T-helper 17 cell (primary cell): ENCODE measurements at regions not wholly inside any gene's neighbourhood (a gene's known extent, or its start where the extent isn't known, plus 50 kb on each side); places are given as distances from the start of the nearest gene placed in this dataset.

Experiments used
- ATAC-seq: fragments of 150-1000 bp; cut with Tn5 transposase; 2 replicates; pipeline ENCODE4 v1.10.0; 2021; ENCODE audit warnings: mild to moderate bottlenecking, moderate library complexity
- DNase-seq, 3 donors: peaks; one replicate each; pipeline versions ENCODE4 v3.0.0 to v3.0.0-alpha.2; 2020 to 2021
- H3K9me3 ChIP-seq: one replicate; pipeline ENCODE4 v1.7.0; 2013; ENCODE audit warnings: low read length, mild to moderate bottlenecking; ENCODE audit not compliant: control insufficient read depth, poor library complexity, severe bottlenecking
- H3K27ac Mint-ChIP-seq: one replicate; pipeline ENCODE4 v1.8.0; 2022; ENCODE audit warnings: mild to moderate bottlenecking, moderate library complexity, mixed read lengths
- H3K27me3 Mint-ChIP-seq: one replicate; pipeline ENCODE4 v1.8.0; 2022; ENCODE audit warnings: mixed read lengths
- H3K36me3 Mint-ChIP-seq: one replicate; pipeline ENCODE4 v1.8.0; 2022; ENCODE audit warnings: low read depth, mixed read lengths
- H3K4me1 Mint-ChIP-seq: one replicate; pipeline ENCODE4 v1.8.0; 2022; ENCODE audit warnings: mild to moderate bottlenecking, mixed read lengths
- H3K4me3 Mint-ChIP-seq: one replicate; pipeline ENCODE4 v1.8.0; 2022; ENCODE audit warnings: mild to moderate bottlenecking, moderate library complexity, mixed read lengths

GRCh38 chr9:87255431-87256155, 242.1 kb upstream of the DAPK1 start:
- no peak overlapping the region for H3K27ac Mint-ChIP-seq
- DNase-seq: no peak

DNA sequence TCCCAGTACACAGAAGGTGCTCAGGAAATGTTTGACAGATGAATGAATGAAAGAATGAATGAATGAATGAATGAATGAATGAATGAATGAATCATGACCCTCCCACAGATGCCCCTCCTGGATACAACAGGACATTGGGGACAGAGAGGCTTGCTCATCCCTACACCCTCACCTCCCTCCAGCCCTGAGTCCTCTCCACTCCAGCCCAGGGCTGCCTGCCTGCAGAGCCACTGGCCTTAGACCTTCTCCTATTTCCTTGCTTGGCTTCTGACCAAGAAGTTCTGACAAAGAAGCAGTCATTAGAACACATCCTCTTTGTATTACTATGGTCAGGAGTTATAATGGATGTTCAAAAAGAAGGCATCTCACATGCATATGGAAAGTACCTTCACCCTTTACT, 240.7 kb upstream of the DAPK1 start:
- Mint-ChIP-seq H3K27me3 (peaks cover 13% of the 10 kb centered on the region), H3K27ac (no peak overlapping the region), H3K4me1 (no peaks in the 10 kb centered on the region), H3K36me3 (no peaks in the 10 kb centered on the region), H3K4me3 (no peak overlapping the region)
- ATAC-seq: no peak
- H3K9me3 ChIP-seq: no peaks in the 10 kb centered on the region
- DNase-seq: no peak

More at GRCh38 chr9:87255431-87256155, 242.1 kb upstream of the DAPK1 start:
- H3K4me3 Mint-ChIP-seq: no peak overlapping the region
- no peaks in the 10 kb centered on the region for H3K9me3 ChIP-seq
- peaks cover 13% of the 10 kb centered on the region for H3K27me3 Mint-ChIP-seq
- no peaks in the 10 kb centered on the region for H3K4me1 Mint-ChIP-seq
- no peak for ATAC-seq
- H3K36me3 Mint-ChIP-seq: no peaks in the 10 kb centered on the region

- Mint-ChIP-seq H3K27me3 (peaks cover 8% of the 10 kb centered on the region), H3K4me1 (no peaks in the 10 kb centered on the region), H3K27ac (no peak overlapping the region), H3K4me3 (no peak overlapping the region), H3K36me3 (no peaks in the 10 kb centered on the region)
- no peak for ATAC-seq
- DNase-seq: no peak
- no peaks in the 10 kb centered on the region for H3K9me3 ChIP-seq
These were observed 237.8 kb upstream of the DAPK1 start for GRCh38 chr9:87259543-87260518.

- ATAC-seq (no peak), DNase-seq (no peak)
- H3K27ac Mint-ChIP-seq: no peak overlapping the region
- H3K27me3 Mint-ChIP-seq: peaks cover 8% of the 10 kb centered on the region
- H3K4me1 Mint-ChIP-seq: no peaks in the 10 kb centered on the region
- no peak overlapping the region for H3K4me3 Mint-ChIP-seq
- H3K9me3 ChIP-seq: no peaks in the 10 kb centered on the region
- H3K36me3 Mint-ChIP-seq: no peaks in the 10 kb centered on the region
These were observed 234.4 kb upstream of the DAPK1 start for GRCh38 chr9:87263291-87263690.

GRCh38 chr9:87266697-87267096, 231.0 kb upstream of the DAPK1 start:
- no peak for ATAC-seq
- no peak for DNase-seq
- H3K4me1 Mint-ChIP-seq: no peaks in the 10 kb centered on the region

GRCh38 chr9:87267251-87268070, 230.2 kb upstream of the DAPK1 start:
- peaks cover 5% of the 10 kb centered on the region for H3K27me3 Mint-ChIP-seq
- no peak overlapping the region for H3K27ac Mint-ChIP-seq
- ATAC-seq (no peak), DNase-seq (no peak)
- no peaks in the 10 kb centered on the region for H3K36me3 Mint-ChIP-seq
- no peaks in the 10 kb centered on the region for H3K9me3 ChIP-seq
- peaks cover 3% of the 10 kb centered on the region for H3K4me1 Mint-ChIP-seq
- no peak overlapping the region for H3K4me3 Mint-ChIP-seq

More at GRCh38 chr9:87266697-87267096, 231.0 kb upstream of the DAPK1 start:
- Mint-ChIP-seq H3K27me3 (no peaks in the 10 kb centered on the region), H3K36me3 (no peaks in the 10 kb centered on the region), H3K4me3 (no peak overlapping the region), H3K27ac (no peak overlapping the region)
- H3K9me3 ChIP-seq: no peaks in the 10 kb centered on the region

- DNase-seq (no peak), ATAC-seq (no peak)
- Mint-ChIP-seq H3K27me3 (peaks cover 6% of the 10 kb centered on the region), H3K36me3 (no peaks in the 10 kb centered on the region), H3K27ac (no peak overlapping the region), H3K4me3 (no peak overlapping the region), H3K4me1 (peaks cover 3% of the 10 kb centered on the region)
- no peaks in the 10 kb centered on the region for H3K9me3 ChIP-seq
These were observed 228.1 kb upstream of the DAPK1 start for GRCh38 chr9:87269296-87270176.

DNA sequence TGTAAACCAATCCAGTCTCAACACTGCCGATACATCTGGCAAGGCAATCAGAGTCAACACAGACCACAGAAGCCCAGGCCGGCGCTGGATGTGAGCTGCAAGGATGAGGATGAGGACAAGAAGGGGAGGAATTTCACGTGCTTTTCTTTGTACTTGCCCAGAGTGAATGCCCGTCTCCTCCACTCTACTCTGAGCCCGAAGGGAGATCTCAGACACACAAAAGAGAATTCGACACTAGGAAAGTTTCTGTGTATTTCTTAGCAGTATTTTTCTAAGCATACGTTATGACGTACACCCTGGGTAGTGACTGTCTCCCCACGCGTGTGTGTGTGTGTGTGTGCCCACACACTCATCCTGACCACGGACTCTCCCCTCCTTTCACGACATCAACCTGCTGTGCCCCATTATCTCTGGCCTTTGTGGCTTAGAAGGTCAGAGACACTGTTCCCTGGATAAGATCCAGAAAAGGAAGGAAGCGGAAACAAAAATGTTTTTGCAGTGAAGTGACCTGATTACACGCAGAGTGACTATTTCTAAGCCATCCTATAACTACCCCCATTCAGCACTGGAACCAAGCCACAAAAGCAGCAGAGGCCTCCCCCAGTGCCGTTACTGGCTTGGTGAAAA, 227.3 kb upstream of the DAPK1 start:
- Mint-ChIP-seq H3K36me3 (no peaks in the 10 kb centered on the region), H3K4me3 (no peak overlapping the region), H3K27ac (no peak overlapping the region), H3K4me1 (peaks cover 3% of the 10 kb centered on the region), H3K27me3 (peaks cover 6% of the 10 kb centered on the region)
- no peaks in the 10 kb centered on the region for H3K9me3 ChIP-seq
- ATAC-seq: no peak
- DNase-seq: no peak

DNA sequence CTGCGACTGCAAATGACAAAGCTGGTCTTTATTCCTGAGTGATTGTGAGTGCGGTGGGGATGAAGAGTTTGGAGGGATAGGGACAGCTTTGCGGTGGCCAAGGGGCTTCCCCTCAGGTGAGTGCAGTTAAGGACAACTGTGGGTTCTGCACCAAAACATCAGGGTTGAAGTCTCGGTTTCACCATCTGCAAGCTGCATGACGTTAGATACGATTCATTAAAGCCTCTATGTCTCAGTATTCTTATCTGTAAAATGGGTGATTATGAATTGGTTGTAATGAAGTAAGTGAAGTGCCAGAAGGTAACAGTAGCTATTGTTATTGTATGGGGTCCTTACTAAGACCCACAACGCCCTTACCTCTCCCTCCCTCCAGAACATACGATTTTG, 226.8 kb upstream of the DAPK1 start:
- Mint-ChIP-seq H3K36me3 (no peaks in the 10 kb centered on the region), H3K4me3 (no peak overlapping the region), H3K27ac (no peak overlapping the region), H3K27me3 (peaks cover 6% of the 10 kb centered on the region), H3K4me1 (peaks cover 3% of the 10 kb centered on the region)
- H3K9me3 ChIP-seq: no peaks in the 10 kb centered on the region
- DNase-seq (no peak), ATAC-seq (no peak)

- no peaks in the 10 kb centered on the region for H3K36me3 Mint-ChIP-seq
- ATAC-seq: no peak
- no peaks in the 10 kb centered on the region for H3K9me3 ChIP-seq
- no peak for DNase-seq
- peaks cover 7% of the 10 kb centered on the region for H3K27me3 Mint-ChIP-seq
- H3K27ac Mint-ChIP-seq: no peak overlapping the region
- H3K4me1 Mint-ChIP-seq: peaks cover 3% of the 10 kb centered on the region
- H3K4me3 Mint-ChIP-seq: no peak overlapping the region
These were observed 225.8 kb upstream of the DAPK1 start for GRCh38 chr9:87271696-87272477.

DNA sequence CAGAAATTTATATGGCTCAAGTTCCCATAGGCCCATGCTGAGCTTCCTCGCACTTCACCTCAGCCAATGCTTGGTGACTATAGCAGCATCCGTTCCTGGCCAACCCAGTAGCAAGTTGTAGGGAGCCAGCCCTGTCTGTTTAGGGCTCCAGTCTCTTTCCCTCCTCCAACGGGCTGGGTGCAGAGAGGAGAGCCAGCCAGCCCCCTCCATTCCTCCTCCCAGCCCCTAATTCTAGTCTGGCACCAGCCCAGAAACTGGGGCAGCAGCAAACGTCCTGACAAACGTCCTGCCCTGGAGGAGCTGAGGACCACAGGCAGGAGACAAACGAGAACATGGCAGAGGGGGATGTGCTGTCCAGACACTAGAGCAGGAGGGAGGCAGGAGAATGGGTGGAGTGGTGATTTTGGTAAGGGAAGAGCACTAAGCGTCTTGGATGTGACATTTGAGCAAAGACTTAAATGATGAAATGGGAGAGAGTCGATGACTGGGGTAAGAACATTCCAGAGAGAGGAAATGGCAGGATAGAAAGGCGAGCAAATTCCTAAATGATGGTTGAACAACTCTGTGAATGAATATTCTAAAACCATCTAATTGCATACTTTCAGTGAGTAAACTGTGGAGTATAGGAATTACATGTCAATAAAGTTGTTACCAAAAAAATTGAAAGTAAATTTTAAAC, 222.5 kb upstream of the DAPK1 start:
- H3K4me3 Mint-ChIP-seq: no peak overlapping the region
- H3K36me3 Mint-ChIP-seq: no peaks in the 10 kb centered on the region
- H3K27ac Mint-ChIP-seq: no peak overlapping the region
- DNase-seq: no peak
- H3K27me3 Mint-ChIP-seq: peaks cover 10% of the 10 kb centered on the region
- peaks cover 3% of the 10 kb centered on the region for H3K4me1 Mint-ChIP-seq
- no peaks in the 10 kb centered on the region for H3K9me3 ChIP-seq
- no peak for ATAC-seq
